T1000 (cell line): ENCODE measurements at regions not wholly inside any gene's neighbourhood (a gene's known extent, or its start where the extent isn't known, plus 50 kb on each side); places are given as distances from the start of the nearest gene placed in this dataset.
"Not testable (repeated sequence)": the region's sequence is repeated elsewhere in the genome, so short reads cannot be mapped to it uniquely, and the experiment has no call there.

Source experiments
- DNase-seq: peaks from one replicate; lab custom pipeline; 2025; ENCODE audit warnings: mixed read lengths; lab: John Stamatoyannopoulos, UW

DNA sequence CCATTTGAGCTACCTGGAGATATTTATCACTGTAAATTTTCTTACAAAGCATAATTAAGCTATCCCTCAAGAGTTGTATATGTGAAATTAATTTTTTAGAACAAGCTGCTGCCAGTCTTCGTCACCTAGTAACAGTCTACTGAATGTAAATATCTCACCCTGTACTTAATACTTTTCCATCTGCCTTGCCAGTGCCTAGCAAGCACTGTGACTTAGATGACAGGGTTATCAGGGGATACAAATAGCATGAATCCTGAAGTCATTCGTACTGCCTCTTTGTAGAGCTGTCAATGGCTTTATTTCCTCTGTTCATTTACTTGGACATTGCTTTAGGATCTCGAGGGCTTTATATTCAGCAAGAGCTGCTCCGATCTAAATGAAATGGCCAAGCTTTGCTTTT lies 763.6 kb downstream of the ADCYAP1 start:
- DNase-seq, result no peak

GRCh38 chr18:1671710-1672109 lies 767.0 kb downstream of the ADCYAP1 start:
- not testable (repeated sequence) for DNase-seq

DNA sequence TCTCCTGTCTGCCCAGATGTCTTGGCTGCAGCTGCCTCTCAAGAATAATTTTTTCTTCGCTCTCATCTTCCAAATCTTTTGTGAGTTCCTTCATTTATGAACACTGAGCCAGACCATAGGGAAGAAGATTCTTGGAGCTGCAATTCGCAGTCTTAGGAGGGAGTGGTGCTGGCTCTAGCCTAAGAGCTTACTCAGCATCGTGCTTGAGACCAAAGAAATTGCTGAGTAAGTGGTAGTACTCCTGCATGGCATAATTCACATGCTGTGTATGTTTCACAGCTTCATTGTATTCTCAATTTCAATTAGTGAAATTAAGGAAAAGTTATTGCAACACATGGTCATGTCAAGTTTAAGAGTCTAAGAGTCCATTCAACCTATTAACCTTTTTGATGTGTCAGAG lies 771.7 kb downstream of the ADCYAP1 start:
- no peak for DNase-seq

- no peak for DNase-seq
These were observed 775.4 kb downstream of the ADCYAP1 start for GRCh38 chr18:1680108-1680507.

DNA sequence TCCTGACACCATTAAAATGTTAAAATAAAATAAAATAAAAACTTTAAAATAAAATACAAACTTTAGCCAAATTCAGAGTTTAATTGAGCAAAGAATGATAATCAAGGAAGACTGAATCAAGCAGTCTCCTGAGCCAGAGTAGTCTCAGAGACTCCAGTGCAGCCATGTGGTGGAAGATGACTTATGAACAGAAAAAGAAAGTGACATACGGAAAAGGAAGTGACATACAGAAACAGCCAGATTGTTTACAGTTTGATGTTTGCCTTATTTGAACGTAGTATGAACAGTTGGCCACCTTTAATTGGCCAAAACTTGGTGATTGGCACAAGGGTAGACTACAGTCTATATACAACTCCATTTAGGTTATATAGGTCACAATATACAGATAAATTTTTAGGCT lies 787.2 kb downstream of the ADCYAP1 start:
- no peak for DNase-seq

- no peak for DNase-seq
These were observed 803.3 kb downstream of the ADCYAP1 start for GRCh38 chr18:1708006-1708405.

DNA sequence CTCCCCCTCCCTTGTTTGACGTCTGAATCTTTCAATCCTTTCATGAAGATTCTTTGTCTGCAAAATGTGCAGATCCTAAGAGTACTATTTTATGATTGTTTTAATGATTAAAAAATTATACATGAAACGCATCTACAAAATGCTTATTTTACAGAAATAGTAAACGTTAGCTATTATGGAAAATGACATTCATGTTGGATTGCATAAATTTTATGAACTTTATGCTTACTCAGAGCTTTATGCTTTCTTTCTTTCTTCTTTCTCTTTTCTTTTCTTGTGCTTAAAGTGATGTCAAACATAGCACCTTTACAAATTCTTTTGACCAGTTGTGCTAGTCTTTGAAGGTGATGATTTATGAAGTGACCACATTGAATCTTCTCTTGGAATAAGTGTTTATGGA lies 805.4 kb downstream of the ADCYAP1 start:
- no peak for DNase-seq

- DNase-seq, result no peak
These were observed 827.5 kb downstream of the ADCYAP1 start for GRCh38 chr18:1732143-1732542.

GRCh38 chr18:1746131-1746530 lies 825.2 kb downstream of the METTL4 start:
- no peak for DNase-seq

- no peak for DNase-seq
These were observed 820.1 kb downstream of the METTL4 start for GRCh38 chr18:1751249-1751648.

GRCh38 chr18:1760901-1761300 lies 810.4 kb downstream of the METTL4 start:
- no peak for DNase-seq

DNA sequence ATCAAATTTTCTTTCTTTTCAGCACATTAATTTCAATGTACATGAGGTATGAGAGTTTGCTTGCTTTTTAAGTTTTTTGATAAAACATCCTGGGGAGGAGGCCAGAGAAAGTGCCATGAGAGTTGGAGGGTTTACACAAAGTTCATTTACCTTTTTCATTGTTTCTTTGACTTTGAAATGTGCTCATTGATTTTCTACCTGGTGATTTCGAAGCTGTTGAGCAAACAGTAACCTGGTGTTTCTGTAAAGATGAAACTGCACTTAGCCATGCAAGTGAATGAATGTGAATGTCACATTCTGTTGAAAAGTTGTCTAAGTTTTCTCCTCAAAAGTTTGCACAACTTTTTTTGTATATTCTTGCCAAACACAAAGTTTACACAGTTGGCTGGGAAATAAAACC lies 797.0 kb downstream of the METTL4 start:
- DNase-seq, result no peak

- no peak for DNase-seq
These were observed 793.5 kb downstream of the METTL4 start for GRCh38 chr18:1777843-1778242.

DNA sequence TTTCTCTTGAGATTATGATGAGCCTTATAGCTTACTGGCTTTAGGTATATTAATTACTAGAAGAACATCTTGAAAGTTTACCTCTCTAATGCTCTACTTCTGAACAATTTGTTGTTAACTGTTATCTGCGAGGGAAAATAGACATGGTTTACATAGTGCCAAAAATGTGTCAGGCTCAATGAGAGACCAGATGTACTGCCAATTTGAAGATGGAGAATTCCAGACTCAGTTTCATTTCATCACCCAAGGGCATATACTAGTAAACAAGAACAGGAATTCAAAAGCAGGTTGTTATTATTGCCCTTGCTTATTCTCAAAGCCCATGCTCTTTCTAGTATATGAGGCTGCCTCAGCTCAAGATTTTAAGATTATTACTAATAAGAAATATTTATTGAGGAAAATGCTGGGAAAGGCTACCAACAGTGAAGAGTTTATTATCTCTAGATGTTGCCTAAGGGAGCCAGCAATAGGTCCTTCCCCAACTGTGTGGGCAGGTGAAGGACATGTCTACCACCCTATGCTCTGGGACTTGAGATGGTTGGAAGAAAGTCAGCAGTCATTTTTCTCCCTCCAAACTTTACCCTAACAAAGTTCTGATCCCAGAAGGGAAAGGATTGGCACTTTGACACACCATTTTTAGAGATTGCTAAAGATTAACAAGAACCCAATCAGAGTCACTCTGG lies 792.7 kb downstream of the METTL4 start:
- DNase-seq, result no peak

- no peak for DNase-seq
These were observed 791.7 kb downstream of the METTL4 start for GRCh38 chr18:1779587-1779986.

DNA sequence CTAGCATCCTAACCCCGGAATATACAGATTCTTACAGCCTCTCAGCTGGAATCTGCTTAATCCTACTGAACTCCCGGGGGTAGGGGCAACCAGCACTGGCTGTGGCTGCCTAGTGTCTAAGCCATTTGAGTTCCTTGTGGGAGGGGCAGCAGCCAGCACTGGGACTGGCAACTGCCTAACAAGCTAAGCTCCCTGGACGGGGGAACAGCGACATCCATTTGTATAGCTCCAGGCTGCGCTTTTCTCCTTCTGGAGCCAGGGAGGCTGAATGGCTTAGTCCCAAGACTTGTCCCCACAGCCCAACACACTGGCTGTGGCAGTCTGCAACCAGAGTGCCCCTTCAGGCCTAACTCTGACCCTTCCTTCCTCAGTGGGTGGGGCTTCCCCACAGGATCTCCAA lies 787.2 kb downstream of the METTL4 start:
- DNase-seq, result no peak

DNA sequence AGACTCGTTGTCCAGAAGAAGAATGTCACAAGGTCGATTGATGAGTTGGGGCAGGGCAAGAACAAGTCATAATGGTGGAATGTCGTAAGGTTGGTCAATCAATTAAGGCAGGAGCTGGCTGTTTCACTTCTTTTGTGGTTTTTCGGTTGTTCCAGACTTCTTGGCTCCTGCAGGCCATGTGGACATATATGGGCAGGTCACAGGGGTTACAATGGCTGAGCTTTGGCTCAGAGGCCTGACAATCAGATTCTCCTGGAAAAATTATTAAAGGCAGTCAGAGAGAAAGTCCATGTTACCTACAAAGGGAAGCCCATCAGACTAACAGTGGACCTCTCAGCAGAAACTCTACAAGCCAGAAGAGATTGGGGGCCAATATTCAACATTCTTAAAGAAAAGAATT lies 785.3 kb downstream of the METTL4 start:
- DNase-seq, result not testable (repeated sequence)

- DNase-seq, result no peak
These were observed 774.7 kb downstream of the METTL4 start for GRCh38 chr18:1796636-1797035.

DNA sequence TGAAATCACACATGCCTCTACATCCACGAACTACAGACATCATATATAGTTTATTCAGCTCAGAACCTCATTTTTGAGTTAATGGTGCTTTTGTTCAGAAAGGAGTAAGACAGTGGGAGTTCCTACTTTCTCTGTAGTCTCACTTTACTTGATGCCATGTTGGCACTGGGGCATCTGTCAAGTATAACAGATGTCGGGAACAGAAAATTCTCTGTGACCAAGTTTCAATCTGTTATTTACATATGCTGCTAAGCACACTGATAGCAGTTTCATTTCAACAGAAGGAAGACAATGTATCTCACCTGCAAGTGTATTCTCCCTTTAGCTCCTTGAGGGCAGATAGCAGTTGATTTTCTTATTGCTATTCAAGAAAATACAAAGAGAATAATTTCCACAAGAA lies 774.1 kb downstream of the METTL4 start:
- no peak for DNase-seq

- no peak for DNase-seq
These were observed 765.8 kb downstream of the METTL4 start for GRCh38 chr18:1805521-1805920.

GRCh38 chr18:1806884-1807615 lies 764.3 kb downstream of the METTL4 start:
- DNase-seq, result no peak

- no peak for DNase-seq
These were observed 760.0 kb downstream of the METTL4 start for GRCh38 chr18:1811282-1811681.

DNA sequence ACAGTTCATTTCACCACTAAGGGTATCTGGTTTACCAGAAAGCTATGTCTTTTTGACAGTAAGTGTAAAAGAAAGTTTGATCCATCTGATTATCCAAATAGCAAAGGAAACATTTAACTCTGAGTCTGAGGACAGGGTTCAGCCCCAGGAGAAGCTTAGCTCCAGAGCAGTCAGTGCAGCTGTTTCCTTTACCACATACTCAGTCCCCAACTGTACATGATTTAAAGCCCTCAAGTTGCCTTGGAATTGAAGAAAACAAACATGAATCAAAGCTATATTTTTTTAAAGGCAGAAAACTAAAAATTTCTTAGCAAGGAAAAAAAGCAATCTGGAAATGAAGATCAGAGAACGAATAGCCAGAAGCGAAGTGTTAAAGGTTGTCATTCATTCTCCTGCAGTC lies 746.0 kb downstream of the METTL4 start:
- no peak for DNase-seq

DNA sequence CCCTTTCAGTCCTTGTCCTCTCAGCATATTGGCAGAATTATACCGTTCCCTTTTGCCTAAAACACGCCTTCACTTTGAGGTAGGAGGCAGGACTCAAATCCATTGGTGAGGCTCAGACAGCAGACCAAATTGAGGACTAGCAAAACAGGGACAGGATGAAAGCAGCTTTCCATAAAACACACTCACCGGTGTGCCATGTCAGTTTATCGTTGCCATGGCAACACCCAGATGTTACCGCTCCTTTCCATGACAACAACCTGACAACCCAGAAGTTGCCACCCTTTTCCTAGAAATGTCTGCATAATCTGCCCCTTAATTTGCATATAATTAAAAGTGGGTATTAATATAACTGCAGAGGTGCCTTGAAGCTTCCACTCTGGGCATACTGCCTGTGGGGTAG lies 730.4 kb downstream of the METTL4 start:
- DNase-seq, result no peak
